Keratinocyte (primary cell): ENCODE measurements at regions not wholly inside any gene's neighbourhood (a gene's known extent, or its start where the extent isn't known, plus 50 kb on each side); places are given as distances from the start of the nearest gene placed in this dataset.

Experiments used
- EZH2 ChIP-seq: IDR thresholded peaks from one replicate; pipeline ENCODE4 v1.6.1; 2012; ENCODE audit warnings: inconsistent platforms, mild to moderate bottlenecking, low read length, moderate library complexity
- TF ChIP-seq, protein P1 (sequence below), 3 experiments: IDR thresholded peaks in 1 of 3; conservative IDR thresholded peaks in 1 of 3; optimal IDR thresholded peaks in 1 of 3; 2 replicates in 2 of 3; 3 replicates in 1 of 3; pipeline versions ENCODE3 to v1.5.1; 2011; ENCODE audit warnings: low read length in 3 of 3, mild to moderate bottlenecking in 3 of 3, moderate library complexity in 2 of 3, control low read depth in 1 of 3, inconsistent platforms in 1 of 3; ENCODE audit not compliant: insufficient read depth in 2 of 3; ENCODE audit errors: extremely low read depth in 1 of 3

- TF ChIP-seq, protein P1, sequence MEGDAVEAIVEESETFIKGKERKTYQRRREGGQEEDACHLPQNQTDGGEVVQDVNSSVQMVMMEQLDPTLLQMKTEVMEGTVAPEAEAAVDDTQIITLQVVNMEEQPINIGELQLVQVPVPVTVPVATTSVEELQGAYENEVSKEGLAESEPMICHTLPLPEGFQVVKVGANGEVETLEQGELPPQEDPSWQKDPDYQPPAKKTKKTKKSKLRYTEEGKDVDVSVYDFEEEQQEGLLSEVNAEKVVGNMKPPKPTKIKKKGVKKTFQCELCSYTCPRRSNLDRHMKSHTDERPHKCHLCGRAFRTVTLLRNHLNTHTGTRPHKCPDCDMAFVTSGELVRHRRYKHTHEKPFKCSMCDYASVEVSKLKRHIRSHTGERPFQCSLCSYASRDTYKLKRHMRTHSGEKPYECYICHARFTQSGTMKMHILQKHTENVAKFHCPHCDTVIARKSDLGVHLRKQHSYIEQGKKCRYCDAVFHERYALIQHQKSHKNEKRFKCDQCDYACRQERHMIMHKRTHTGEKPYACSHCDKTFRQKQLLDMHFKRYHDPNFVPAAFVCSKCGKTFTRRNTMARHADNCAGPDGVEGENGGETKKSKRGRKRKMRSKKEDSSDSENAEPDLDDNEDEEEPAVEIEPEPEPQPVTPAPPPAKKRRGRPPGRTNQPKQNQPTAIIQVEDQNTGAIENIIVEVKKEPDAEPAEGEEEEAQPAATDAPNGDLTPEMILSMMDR (optimal IDR thresholded peaks at IDR 0.05 in 1 of 3, IDR thresholded peaks at IDR 0.05 in 1 of 3, conservative IDR thresholded peaks at IDR 0.05 in 1 of 3; ENCODE audit: extremely low read depth in 1 of 3, insufficient read depth in 2 of 3, low read length in 3 of 3) = peak; percentile 35 to 52 (median 45)
- TF ChIP-seq EZH2 = no peak
Observed at GRCh38 chr12:102702447-102703114, 214.5 kb downstream of the PAH start.
